Esophagus muscularis mucosa (tissue), 4 donors: ENCODE measurements at regions not wholly inside any gene's neighbourhood (a gene's known extent, or its start where the extent isn't known, plus 50 kb on each side); places are given as distances from the start of the nearest gene placed in this dataset.

ENCODE experiments used
- DNase-seq: peaks from one replicate; pipeline ENCODE4 v3.0.0-alpha.2; 2017; ENCODE audit errors: extremely low spot score
- H3K27ac ChIP-seq, 4 donors: fragments of 200-600 bp; sonication (generic); replicated peaks in 1 of 4; 1 replicate in 3 of 4; 2 replicates in 1 of 4; pipeline ENCODE4 v1.5.1; 2016 to 2019; ENCODE audit warnings: mild to moderate bottlenecking in 1 of 4
- H3K27me3 ChIP-seq, 4 donors: fragments of 200-600 bp; sonication (generic); one replicate each; pipeline versions ENCODE4 v1.5.1 to v1.6.0; 2016 to 2019
- H3K36me3 ChIP-seq, 4 donors: fragments of 200-600 bp; sonication (generic); one replicate each; pipeline ENCODE4 v1.5.1; 2016 to 2019
- H3K4me1 ChIP-seq, 4 donors: fragments of 200-600 bp; sonication (generic); one replicate each; pipeline ENCODE4 v1.5.1; 2016 to 2019
- H3K4me3 ChIP-seq, 4 donors: fragments of 200-600 bp; sonication (generic); 1 replicate in 2 of 4; 2 replicates in 2 of 4; pipeline ENCODE4 v1.5.1; 2016 to 2019; ENCODE audit warnings: mild to moderate bottlenecking in 4 of 4, moderate library complexity in 1 of 4
- H3K9me3 ChIP-seq, 4 donors: fragments of 200-600 bp; sonication (generic); 1 replicate in 3 of 4; 2 replicates in 1 of 4; pipeline ENCODE4 v1.5.1; 2016 to 2019
- EP300 ChIP-seq: sonication (generic); formaldehyde crosslinking; IDR thresholded peaks from one replicate; pipeline ENCODE4 v1.6.1; 2017; ENCODE audit warnings: antibody characterized with exemption
- POLR2A ChIP-seq: fragments of 450-650 bp; IDR thresholded peaks from one replicate; pipeline ENCODE4 v1.6.1; 2017; ENCODE audit warnings: antibody characterized with exemption, moderate library complexity, mild to moderate bottlenecking, low read depth
- POLR2AphosphoS5 ChIP-seq, 2 donors: sonication (generic); formaldehyde crosslinking; IDR thresholded peaks; one replicate each; pipeline ENCODE4 v1.6.1; 2017; ENCODE audit warnings: antibody characterized with exemption in 2 of 2
- WGBS: methylation state at CpG from one replicate; pipeline ENCODE4 v1.1.5; 2018; 5-methylcytosine and 5-hydroxymethylcytosine counted together
- intact Hi-C: fragments of 100-400 bp; cut with DNase I; formaldehyde crosslinking; loops from one replicate; pipeline ENCODE4 v1.15.1; 2023
- TF ChIP-seq, protein P1 (sequence below), 3 experiments: fragments of 200-600 bp in 2 of 3; fragments of 450-650 bp in 1 of 3; sonication (generic) in 2 of 3; IDR thresholded peaks; one replicate each; pipeline ENCODE4 v1.5.1; 2017 to 2019; ENCODE audit warnings: antibody characterized with exemption in 3 of 3, mild to moderate bottlenecking in 2 of 3, moderate library complexity in 1 of 3

DNA sequence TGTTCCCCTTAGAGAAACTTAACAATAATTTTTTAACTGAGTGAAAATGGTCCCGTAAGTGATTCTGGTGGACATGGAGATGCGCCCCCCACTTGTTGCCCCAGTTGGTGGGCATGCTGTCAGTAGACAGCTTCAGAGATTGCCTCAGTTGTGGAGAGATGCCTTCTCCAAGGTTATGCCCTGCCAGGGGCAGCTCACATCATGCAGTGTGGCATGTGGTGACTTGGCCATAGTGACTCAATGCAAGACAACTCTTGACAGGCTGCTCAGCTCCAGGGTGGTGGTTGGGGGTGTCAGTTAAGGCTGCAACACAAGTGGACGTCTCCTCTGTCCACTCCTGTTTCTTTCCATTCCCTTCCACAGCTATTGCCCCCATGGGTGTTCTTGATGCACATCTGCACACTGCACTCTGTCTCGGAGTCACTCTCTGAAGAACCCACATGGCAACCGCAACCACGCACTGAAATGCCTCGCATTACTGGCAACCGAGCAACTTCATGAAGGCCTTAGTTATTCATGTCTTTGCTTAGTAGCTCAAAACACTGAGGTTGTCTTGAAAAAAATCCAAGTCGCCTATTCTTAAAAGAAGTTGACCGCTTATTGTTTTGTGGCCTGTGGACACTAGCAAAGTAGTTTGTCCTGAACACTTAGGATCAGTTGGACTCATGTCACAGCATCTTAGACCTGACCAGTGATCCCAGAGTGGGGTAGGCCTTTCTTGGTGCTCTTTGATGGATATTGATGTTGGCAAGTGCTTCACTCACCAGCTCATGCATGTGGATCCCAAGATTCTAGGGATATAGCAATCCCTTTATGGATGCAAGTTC is 54.8 kb upstream of the USP1 start:
- Histone ChIP-seq H3K4me3 (no peak overlapping the region), H3K36me3 (no peaks in the 10 kb centered on the region), H3K27ac (no peak overlapping the region), H3K9me3 (no peaks in the 10 kb centered on the region), H3K4me1 (peaks cover 0 to 8% (median 6%) of the 10 kb centered on the region in 4 donors), H3K27me3 (no peaks in the 10 kb centered on the region)
- intact Hi-C loops: no loop called here
- peak; percentile 80 for DNase-seq
- TF ChIP-seq EP300: no peak
- TF ChIP-seq, protein P1, sequence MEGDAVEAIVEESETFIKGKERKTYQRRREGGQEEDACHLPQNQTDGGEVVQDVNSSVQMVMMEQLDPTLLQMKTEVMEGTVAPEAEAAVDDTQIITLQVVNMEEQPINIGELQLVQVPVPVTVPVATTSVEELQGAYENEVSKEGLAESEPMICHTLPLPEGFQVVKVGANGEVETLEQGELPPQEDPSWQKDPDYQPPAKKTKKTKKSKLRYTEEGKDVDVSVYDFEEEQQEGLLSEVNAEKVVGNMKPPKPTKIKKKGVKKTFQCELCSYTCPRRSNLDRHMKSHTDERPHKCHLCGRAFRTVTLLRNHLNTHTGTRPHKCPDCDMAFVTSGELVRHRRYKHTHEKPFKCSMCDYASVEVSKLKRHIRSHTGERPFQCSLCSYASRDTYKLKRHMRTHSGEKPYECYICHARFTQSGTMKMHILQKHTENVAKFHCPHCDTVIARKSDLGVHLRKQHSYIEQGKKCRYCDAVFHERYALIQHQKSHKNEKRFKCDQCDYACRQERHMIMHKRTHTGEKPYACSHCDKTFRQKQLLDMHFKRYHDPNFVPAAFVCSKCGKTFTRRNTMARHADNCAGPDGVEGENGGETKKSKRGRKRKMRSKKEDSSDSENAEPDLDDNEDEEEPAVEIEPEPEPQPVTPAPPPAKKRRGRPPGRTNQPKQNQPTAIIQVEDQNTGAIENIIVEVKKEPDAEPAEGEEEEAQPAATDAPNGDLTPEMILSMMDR (IDR thresholded peaks at IDR 0.05): no peak
- WGBS: 95% methylated on average over 10 of the region's 10 CpGs

DNA sequence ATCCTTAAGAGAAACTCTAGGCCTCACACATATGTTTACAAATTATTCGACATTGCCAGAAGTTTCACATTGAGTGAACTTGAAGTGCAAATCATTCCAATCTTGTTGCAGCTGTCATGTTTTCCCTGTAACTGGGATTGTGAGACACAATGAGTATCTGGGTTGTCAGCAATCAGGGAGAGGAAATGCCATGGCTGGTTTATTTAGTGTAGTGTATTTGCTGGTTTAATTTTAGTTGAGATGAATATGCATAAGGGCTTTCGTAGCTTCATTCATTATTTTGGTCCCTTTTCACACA is 54.2 kb upstream of the USP1 start:
- WGBS: 68% methylated on average over 2 of the region's 2 CpGs
- intact Hi-C loops: no loop called here
- H3K27me3 ChIP-seq: no peaks in the 10 kb centered on the region
- no peak overlapping the region for H3K4me3 ChIP-seq
- TF ChIP-seq EP300: no peak
- TF ChIP-seq, protein P1 (IDR thresholded peaks at IDR 0.05): no peak
- no peaks in the 10 kb centered on the region for H3K9me3 ChIP-seq
- DNase-seq: no peak
- no peak overlapping the region for H3K27ac ChIP-seq
- peaks cover 0 to 8% (median 6%) of the 10 kb centered on the region in 4 donors for H3K4me1 ChIP-seq
- no peaks in the 10 kb centered on the region for H3K36me3 ChIP-seq

DNA sequence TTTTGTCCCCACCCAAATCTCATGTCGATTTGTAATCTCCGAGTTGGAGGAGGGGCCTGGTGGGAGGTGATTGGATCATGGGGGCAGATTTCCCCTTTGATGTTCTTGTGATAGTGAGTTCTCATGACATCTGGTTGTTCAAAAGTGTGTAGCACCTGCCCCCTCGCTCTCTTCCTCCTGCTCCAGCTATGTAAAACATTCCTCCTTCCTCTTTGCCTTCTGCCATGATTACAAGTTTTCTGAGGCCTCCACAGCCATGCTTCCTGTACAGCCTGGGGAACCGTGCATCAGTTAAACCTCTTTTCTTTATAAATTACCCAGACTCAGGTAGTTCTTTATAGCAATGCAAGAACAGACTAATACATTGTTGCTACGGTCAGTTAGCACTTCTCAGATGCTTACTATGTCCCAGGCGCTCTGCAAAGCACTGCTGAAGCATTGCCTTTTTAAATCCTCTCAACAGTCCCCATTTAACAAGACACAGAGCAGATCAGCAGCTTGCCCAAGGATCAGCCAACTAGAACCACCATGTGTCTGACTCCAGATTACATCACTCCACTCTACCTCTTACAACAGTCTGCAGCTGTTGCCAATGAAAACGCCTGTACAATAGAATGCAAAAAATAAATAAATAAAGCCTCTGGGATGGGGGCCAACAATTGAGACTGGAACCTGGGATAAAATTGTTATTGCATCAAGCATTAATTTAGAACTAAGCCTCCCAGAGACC is 52.4 kb upstream of the USP1 start:
- DNase-seq: no peak
- Histone ChIP-seq H3K9me3 (no peaks in the 10 kb centered on the region), H3K27ac (no peak overlapping the region), H3K4me1 (peaks cover 0 to 8% (median 6%) of the 10 kb centered on the region in 4 donors), H3K4me3 (no peak overlapping the region), H3K27me3 (no peaks in the 10 kb centered on the region), H3K36me3 (no peaks in the 10 kb centered on the region)
- intact Hi-C loops: no loop called here
- WGBS: 59% methylated on average over 7 of the region's 7 CpGs
- no peak for TF ChIP-seq EP300
- TF ChIP-seq, protein P1 (IDR thresholded peaks at IDR 0.05): no peak
- no peak for TF ChIP-seq POLR2A
- TF ChIP-seq POLR2AphosphoS5 (IDR thresholded peaks at IDR 0.05): no peak

DNA sequence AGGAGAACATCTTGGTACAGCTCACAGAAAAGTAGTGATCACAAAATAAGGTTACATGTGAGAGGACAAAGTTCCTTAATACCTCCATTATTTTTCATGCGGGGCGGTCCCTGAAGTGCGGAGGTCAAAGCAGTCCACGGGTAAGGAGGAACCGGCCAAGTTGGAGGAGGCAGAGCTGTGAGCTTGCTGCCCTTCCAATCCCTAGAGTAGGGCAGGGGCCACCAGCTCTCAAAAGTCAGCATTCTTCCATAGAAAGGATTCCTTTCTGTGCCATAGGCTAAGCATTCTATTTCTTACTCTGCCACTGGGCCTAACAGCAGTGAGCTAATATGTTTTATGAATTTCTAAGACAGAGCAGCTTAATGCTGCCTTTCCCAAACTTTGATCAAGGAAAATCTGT is 50.9 kb upstream of the USP1 start:
- WGBS: 96% methylated on average over 5 of the region's 5 CpGs
- H3K27ac ChIP-seq: no peak overlapping the region
- no peak for DNase-seq
- no peaks in the 10 kb centered on the region for H3K9me3 ChIP-seq
- no peaks in the 10 kb centered on the region for H3K27me3 ChIP-seq
- H3K36me3 ChIP-seq: no peaks in the 10 kb centered on the region
- H3K4me1 ChIP-seq: peaks cover 0 to 8% (median 6%) of the 10 kb centered on the region in 4 donors
- intact Hi-C loops: no loop called here
- TF ChIP-seq EP300: no peak
- TF ChIP-seq, protein P1 (IDR thresholded peaks at IDR 0.05): no peak
- TF ChIP-seq POLR2A: no peak
- TF ChIP-seq POLR2AphosphoS5 (IDR thresholded peaks at IDR 0.05): no peak
- no peak overlapping the region for H3K4me3 ChIP-seq
